ENCODE measurements at regions not wholly inside any gene's neighbourhood (a gene's known extent, or its start where the extent isn't known, plus 50 kb on each side); places are given as distances from the start of the nearest gene placed in this dataset.

GRCh38 chr7:32809347-32809746, 82.2 kb downstream of the KBTBD2 start:
- TF ChIP-seq ARNTL (CRISPR knock-in tag; IDR thresholded peaks at IDR 0.05; ENCODE audit: borderline replicate concordance, low read depth): no peak
- no peak for TF ChIP-seq ISL1 (CRISPR knock-in tag; IDR thresholded peaks at IDR 0.05)
- TF ChIP-seq PATZ1 (CRISPR knock-in tag; IDR thresholded peaks at IDR 0.05; ENCODE audit: borderline replicate concordance): no peak
- no peak for TF ChIP-seq ESRRG (CRISPR knock-in tag; IDR thresholded peaks at IDR 0.05)
- no peak for TF ChIP-seq ZFP30 (CRISPR knock-in tag; IDR thresholded peaks at IDR 0.05)
- TF ChIP-seq SNAI2 (CRISPR knock-in tag; IDR thresholded peaks at IDR 0.05): no peak
- TF ChIP-seq CSDC2 (CRISPR knock-in tag; IDR thresholded peaks at IDR 0.05): no peak
- TF ChIP-seq PPARA (CRISPR knock-in tag; IDR thresholded peaks at IDR 0.05; ENCODE audit: borderline replicate concordance): no peak
- TF ChIP-seq ZC3H10 (CRISPR knock-in tag; IDR thresholded peaks at IDR 0.05): no peak
